Gastroesophageal sphincter (tissue), 3 donors: ENCODE measurements at regions not wholly inside any gene's neighbourhood (a gene's known extent, or its start where the extent isn't known, plus 50 kb on each side); places are given as distances from the start of the nearest gene placed in this dataset.

Source experiments
- EP300 ChIP-seq: sonication (generic); formaldehyde crosslinking; IDR thresholded peaks from one replicate; pipeline ENCODE4 v1.6.1; 2017; ENCODE audit warnings: antibody characterized with exemption, mild to moderate bottlenecking
- POLR2A ChIP-seq, 2 donors: fragments of 450-650 bp; IDR thresholded peaks; one replicate each; pipeline ENCODE4 v1.6.1; 2017; ENCODE audit warnings: antibody characterized with exemption in 2 of 2, mild to moderate bottlenecking in 2 of 2, moderate library complexity in 1 of 2
- POLR2AphosphoS5 ChIP-seq: sonication (generic); formaldehyde crosslinking; IDR thresholded peaks from one replicate; pipeline ENCODE4 v1.6.1; 2017; ENCODE audit warnings: antibody characterized with exemption
- TF ChIP-seq, protein P1 (sequence below), 4 experiments: fragments of 200-600 bp in 2 of 4; fragments of 450-650 bp in 2 of 4; sonication (generic) in 1 of 4; IDR thresholded peaks; one replicate each; pipeline ENCODE4 v1.5.1; 2017 to 2019; ENCODE audit warnings: antibody characterized with exemption in 4 of 4, mild to moderate bottlenecking in 2 of 4, moderate library complexity in 2 of 4

DNA sequence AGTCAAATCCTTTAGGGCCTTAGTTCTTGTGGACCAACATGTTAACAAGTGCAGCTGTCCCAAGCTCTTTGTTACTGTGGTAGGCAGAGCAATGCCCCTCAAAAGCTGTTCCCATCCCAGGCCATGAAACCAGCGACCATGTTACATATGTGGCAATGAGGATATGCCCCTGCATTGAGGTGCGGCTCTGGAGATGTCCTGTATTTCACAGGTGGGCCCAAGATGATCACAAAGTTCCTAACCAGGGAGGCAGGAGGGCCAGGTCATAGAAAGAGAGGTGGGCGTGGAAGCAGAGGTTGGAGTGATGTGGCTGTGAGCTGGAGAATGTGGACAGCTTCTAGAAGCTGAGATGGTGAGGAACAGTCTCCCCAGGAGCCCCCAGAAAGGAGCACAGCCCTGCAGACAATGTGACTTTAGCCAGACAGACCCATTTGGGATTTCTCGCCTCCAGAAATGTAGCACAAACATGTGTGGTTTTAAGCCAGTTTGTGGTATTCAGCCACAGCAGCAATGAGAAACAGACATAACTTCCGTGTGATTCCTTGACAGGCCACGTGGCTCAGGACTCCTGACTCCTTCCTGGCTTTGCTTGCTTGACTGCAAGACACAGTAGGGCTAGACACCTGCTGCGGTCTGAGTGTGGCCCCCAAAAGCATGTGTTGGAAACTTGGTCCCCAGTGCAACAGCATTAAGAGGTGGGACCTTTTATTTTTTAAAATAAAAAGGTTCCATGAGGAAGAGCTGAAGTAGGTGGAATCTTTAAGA, 778.3 kb downstream of the KCNJ18 start:
- TF ChIP-seq, protein P1, sequence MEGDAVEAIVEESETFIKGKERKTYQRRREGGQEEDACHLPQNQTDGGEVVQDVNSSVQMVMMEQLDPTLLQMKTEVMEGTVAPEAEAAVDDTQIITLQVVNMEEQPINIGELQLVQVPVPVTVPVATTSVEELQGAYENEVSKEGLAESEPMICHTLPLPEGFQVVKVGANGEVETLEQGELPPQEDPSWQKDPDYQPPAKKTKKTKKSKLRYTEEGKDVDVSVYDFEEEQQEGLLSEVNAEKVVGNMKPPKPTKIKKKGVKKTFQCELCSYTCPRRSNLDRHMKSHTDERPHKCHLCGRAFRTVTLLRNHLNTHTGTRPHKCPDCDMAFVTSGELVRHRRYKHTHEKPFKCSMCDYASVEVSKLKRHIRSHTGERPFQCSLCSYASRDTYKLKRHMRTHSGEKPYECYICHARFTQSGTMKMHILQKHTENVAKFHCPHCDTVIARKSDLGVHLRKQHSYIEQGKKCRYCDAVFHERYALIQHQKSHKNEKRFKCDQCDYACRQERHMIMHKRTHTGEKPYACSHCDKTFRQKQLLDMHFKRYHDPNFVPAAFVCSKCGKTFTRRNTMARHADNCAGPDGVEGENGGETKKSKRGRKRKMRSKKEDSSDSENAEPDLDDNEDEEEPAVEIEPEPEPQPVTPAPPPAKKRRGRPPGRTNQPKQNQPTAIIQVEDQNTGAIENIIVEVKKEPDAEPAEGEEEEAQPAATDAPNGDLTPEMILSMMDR (IDR thresholded peaks at IDR 0.05): no peak
- no peak for TF ChIP-seq POLR2A (IDR thresholded peaks at IDR 0.05)
- no peak for TF ChIP-seq POLR2AphosphoS5
- no peak for TF ChIP-seq EP300
